PFSK-1 (cell line): ENCODE measurements at regions not wholly inside any gene's neighbourhood (a gene's known extent, or its start where the extent isn't known, plus 50 kb on each side); places are given as distances from the start of the nearest gene placed in this dataset.

Experiments used
- POLR2AphosphoS5 ChIP-seq: IDR thresholded peaks from 2 replicates; pipeline ENCODE4 v1.6.1; 2012; ENCODE audit warnings: low read depth, mild to moderate bottlenecking, control low read depth, low read length, moderate library complexity
- SIN3A ChIP-seq: IDR thresholded peaks from 2 replicates; pipeline ENCODE4 v1.6.1; 2012; ENCODE audit warnings: mild to moderate bottlenecking, low read length, moderate library complexity, borderline replicate concordance; ENCODE audit not compliant: insufficient read depth

DNA sequence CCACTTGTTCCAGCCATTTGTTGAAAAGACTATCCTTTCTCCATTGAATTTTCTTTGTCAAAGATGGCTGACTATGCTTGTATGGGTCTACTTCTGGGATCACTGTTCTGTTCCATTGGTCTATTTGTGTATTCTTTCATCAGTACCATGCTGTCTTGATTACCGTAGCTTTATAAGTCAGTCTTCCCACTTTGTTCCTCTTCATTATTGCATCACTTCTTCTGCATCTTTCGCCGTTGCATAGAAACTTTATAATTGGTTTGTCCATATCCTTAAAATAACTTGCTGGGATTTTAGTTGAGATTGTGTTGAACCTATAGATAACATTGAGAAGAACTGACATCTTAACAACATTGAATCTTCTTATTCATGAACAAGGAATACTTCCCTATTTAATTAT, 598.8 kb downstream of the TBC1D22A start:
- no peak for TF ChIP-seq POLR2AphosphoS5
- TF ChIP-seq SIN3A, result no peak
